D341Med (cell line): ENCODE measurements at regions not wholly inside any gene's neighbourhood (a gene's known extent, or its start where the extent isn't known, plus 50 kb on each side); places are given as distances from the start of the nearest gene placed in this dataset.
"Not testable (repeated sequence)": the region's sequence is repeated elsewhere in the genome, so short reads cannot be mapped to it uniquely, and the experiment has no call there.

ENCODE experiments used
- DNase-seq: peaks from one replicate; pipeline ENCODE4 v3.0.0; 2012; ENCODE audit warnings: low spot score

- no peak for DNase-seq
Measured at GRCh38 chr5:127133071-127133470, 59.8 kb upstream of the C5orf63 start.

DNA sequence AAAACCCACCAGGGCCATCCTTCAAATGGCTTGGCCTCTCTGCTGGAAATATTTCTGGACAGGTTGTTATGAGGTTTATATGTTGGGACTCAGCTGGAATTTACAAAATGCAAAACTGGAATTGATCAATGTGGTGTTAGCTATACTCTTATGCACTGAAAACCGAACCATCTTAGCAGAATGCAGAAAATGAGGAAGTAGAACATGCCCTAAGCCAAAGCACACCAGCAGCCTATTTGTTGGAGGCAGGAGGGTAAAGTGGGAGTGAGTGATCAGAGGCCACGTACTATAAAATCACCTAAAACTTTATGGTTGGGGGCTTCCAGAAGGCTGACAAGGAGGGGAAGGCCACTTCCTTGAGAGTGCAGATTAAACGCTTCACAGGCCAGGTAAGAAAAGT is 63.6 kb upstream of the C5orf63 start:
- DNase-seq, result no peak

GRCh38 chr5:127143722-127144121 is 70.4 kb upstream of the C5orf63 start:
- no peak for DNase-seq

GRCh38 chr5:127153031-127153430 is 79.7 kb upstream of the C5orf63 start:
- no peak for DNase-seq

DNA sequence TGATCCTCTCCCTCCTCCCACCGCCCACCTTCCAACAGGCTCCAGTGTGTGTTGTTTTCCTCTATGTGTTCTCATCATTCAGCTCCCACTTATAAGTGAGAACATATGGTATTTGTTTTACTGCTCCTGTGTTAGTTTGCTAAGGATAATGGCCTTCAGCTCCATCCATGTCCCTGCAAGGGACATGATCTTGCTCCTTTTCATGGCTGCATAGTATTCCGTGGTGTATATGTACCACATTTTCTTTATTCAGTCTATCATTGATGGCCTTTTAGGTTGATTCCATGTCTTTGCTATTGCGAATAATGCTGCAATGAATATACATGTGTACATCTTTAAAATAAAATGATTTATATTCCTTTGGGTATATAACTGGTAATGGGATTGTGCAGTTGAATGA is 80.2 kb upstream of the C5orf63 start:
- DNase-seq, result no peak

GRCh38 chr5:127163750-127164149 is 90.4 kb upstream of the C5orf63 start:
- DNase-seq, result no peak

DNA sequence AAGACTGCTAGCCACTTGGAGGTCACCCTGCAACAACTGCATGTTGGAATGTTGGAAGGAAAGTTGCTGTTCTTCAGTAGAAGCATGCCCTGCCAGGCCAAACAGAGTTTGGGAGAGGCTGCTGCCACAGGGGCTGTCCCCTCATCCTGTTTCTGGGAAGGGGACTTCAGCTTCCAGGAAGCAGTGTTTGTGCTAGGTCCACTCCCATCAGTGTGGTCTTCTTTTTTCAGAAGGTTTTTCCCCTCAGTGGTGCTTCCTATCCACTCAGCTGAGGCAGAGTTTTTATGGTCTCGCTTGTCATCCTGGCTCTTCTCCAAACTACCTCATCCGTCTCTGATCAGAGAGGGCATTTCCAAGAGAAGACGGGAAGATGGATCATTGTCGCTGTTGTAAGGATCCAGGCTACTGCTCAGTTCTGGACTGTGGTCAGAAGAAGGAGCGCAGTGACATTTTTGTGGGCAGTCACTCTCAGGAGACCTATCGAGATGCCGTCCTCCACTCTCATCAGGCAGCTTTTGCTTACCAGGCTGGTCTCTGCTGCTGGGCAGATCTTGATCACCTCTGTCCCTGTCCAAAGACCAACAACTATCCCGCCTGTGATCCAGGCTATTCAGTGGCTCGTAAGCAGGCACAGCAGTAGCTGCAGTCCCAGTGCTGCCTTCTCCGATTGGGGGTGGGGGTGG is 97.8 kb upstream of the C5orf63 start:
- no peak for DNase-seq

DNA sequence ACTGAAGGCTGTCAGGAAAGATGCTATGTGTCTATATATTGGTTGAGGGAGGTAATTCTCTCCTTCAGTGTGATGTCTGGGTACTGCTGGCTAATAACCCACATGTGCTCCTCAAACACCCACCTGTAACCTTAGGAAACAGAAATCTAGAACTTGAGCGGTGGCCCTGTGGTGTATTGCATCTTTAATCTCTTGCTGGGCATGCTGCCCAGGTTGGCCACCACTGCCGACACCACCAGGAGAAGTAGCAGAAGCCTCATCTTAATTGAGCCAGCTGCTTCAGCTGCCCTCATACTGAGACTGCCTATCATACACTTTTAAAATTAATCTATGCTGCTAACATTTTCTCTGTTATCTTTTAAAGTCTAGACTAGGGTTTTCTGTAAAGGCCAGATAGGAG is 103.5 kb upstream of the C5orf63 start:
- no peak for DNase-seq

DNA sequence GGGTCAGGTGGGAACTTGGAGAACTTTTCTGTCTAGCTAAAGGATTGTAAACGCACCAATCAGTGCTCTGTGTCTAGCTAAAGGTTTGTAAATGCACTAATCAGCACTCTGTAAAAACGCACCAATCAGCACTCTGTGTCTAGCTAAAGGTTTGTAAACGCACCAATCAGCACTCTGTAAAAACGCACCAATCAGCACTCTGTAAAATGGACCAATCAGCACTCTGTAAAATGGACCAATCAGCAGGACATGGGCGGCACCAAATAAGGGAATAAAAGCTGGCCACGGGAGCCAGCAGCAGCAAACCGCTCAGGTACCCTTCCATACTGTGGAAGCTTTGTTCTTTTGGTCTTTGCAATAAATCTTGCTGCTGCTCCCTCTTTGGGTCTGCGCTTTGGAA is 108.0 kb upstream of the MEGF10 start:
- not testable (repeated sequence) for DNase-seq

GRCh38 chr5:127183332-127183731 is 107.3 kb upstream of the MEGF10 start:
- DNase-seq, result no peak

GRCh38 chr5:127184851-127185250 is 105.7 kb upstream of the MEGF10 start:
- DNase-seq, result no peak

- DNase-seq, result no peak
Measured at GRCh38 chr5:127186657-127187056, 103.9 kb upstream of the MEGF10 start.

- DNase-seq, result no peak
Measured at GRCh38 chr5:127187706-127188105, 102.9 kb upstream of the MEGF10 start.

DNA sequence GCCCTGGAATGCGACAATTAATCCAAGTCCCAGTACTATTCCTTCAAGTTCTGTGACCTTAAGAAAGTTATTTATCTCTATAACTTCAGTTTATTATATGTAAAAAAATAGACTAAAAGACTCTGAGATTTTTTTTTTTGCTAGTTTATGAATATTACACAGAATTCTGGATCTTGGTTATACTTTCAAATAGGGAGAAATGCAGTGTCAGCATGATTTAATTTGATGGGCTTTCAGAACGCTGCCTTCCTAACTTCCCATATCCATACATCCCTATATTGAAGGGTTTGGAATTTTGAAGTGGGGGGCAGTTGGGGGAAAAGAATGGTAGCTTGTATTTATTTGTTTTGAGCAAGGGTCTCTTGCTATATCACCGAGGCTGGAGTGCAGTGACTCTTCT is 98.4 kb upstream of the MEGF10 start:
- DNase-seq, result no peak

- DNase-seq, result no peak
Measured at GRCh38 chr5:127192836-127193338, 97.7 kb upstream of the MEGF10 start.

- no peak for DNase-seq
Measured at GRCh38 chr5:127196042-127196441, 94.6 kb upstream of the MEGF10 start.

DNA sequence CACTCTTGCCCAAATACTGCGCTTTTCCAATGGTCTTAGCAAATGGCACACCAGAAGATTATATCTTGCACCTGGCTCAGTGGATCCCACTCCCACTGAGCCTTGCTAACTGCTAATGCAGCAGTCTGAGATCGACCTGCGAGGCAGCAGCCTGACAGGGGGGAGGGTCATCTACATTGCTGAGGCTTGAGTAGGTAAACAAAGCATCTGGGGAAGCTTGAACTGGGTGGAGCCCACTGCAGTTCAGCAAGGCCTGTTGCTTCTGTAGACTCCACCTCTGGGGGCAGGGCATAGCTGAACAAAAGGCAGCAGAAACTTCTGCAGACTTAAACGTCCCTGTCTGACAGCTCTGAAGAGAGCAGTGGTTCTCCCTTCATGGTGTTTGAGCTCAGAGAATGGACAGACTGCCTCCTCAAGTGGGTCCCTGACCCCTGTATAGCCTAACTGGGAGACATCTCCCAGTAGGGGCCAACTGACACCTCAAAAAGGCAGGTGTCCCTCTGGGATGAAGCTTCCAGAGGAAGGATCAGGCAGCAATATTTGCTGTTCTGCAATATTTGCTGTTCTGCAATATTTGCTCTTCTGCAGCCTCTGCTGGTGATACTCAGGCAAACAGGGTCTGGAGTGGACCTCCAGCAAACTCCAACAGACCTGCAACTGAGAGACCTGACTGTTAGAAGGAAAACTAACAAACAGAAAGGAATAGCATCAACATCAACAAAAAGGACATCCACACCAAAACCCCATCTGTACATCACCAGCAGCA is 93.0 kb upstream of the MEGF10 start:
- not testable (repeated sequence) for DNase-seq

GRCh38 chr5:127202738-127203137 is 87.9 kb upstream of the MEGF10 start:
- DNase-seq, result not testable (repeated sequence)

- no peak for DNase-seq
Measured at GRCh38 chr5:127203818-127204217, 86.8 kb upstream of the MEGF10 start.

DNA sequence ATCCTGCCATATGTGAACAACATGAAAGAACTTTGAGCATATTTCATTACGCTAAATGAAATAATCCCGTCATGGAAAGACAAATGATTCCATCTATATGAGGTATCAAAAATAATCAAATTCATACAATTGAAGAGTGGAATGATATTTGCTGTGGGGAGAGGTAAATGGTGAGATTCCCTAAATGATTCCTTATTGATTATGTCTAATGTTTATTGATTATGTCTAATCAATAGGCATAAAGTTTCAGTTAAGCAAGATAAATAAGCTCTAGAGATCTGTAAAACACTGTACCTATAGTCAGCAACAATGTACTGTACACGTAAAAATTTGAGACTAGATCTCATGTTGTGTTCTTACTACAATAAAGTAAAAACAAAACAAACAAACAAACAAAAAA is 85.4 kb upstream of the MEGF10 start:
- no peak for DNase-seq

DNA sequence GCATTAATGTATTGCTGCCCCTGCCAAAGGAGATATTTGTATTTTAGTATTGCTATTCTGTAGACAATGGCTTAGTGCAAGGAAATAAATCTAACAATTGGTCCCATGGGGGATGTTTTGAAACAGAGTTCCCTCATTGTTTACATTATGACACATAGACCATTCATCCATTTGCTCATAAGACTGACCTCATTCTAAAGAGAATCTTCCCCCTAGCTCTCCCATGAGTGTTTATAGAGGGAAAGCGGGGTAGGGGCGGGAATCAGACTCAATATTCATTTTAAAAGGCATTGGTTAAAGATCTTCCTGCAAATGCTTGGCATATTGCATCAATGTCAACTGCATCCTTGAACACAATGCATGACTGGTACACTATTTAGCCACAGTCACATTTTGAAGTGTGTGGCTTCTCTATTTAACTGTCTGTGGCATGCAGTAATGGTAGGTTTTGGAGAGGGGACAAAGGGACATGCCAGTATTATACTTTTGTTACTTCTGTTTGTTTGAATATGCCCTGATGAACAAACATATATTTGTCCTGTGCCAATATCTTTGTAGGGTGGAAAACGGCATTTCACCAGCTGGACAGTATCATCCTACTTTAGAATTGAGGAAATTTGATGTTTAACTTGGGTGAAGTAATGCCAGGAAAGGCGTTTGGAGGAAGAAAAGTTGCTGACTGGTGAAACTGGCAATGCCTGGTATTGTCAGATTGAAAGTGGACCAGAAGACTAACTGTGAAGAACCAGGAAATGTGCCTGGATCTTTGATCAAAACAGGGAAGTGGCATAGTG is 84.1 kb upstream of the MEGF10 start:
- DNase-seq, result no peak

- DNase-seq, result no peak
Measured at GRCh38 chr5:127210042-127210441, 80.6 kb upstream of the MEGF10 start.

- no peak for DNase-seq
Measured at GRCh38 chr5:127213231-127213630, 77.4 kb upstream of the MEGF10 start.
